ENCODE measurements at regions not wholly inside any gene's neighbourhood (a gene's known extent, or its start where the extent isn't known, plus 50 kb on each side); places are given as distances from the start of the nearest gene placed in this dataset.

DNA sequence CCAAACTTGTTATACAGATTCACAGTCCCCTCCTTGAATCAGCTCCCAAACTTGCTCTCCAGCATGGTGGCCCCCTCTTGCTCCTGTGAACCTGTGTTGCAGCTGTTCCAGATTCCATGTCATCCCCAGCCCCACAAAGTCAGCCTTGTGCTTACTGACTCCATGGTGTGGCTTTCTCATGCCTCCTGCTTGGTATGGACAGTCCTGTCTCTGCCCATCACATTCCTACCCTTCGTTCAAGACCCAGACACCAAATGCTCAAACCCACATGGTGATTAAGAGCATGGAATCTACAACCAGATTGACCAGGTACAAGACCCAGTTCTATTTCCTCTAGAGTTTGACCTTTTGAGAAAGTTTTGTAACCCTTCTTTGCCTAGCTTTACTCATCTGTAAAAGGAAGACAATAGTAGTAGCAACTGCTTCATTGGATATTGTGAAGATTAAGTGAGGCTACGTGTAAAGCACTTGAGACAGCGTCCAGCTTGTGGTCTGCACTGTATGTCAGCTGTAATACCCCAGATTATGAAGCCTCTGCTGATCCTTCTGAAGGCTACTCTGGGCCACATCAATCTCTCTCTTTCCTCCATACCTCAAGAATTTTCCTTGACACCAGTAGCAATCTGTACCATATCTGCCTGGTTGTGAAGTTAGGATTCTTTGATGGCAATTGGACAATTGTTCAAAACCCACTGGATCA lies 146.4 kb upstream of the HAAO start:
- TF ChIP-seq EZH2 (IDR thresholded peaks at IDR 0.05) (no peak), FOXP2 (optimal IDR thresholded peaks at IDR 0.05; ENCODE audit: control extremely low read depth, extremely low read length, insufficient read depth) (no peak), POLR2AphosphoS5 (IDR thresholded peaks at IDR 0.05; ENCODE audit: borderline replicate concordance, low read depth, low read length) (no peak)

All from SK-N-MC (cell line).